Activated T-cell treated with anti-CD3 and anti-CD28 coated beads, Interleukin-2, amount 50 U/mL, for 4 hours (primary cell): ENCODE measurements at regions not wholly inside any gene's neighbourhood (a gene's known extent, or its start where the extent isn't known, plus 50 kb on each side); places are given as distances from the start of the nearest gene placed in this dataset.
"Not testable (repeated sequence)": the region's sequence is repeated elsewhere in the genome, so short reads cannot be mapped to it uniquely, and the experiment has no call there.

Experiments
- ATAC-seq, 2 donors: fragments of 200-7000 bp; cut with Tn5 transposase; one replicate each; pipeline ENCODE4 v1.10.0; 2021
- DNase-seq: peaks from one replicate; pipeline ENCODE4 v3.0.0-alpha.2; 2020
- H3K27me3 Mint-ChIP-seq: one replicate; pipeline ENCODE4 v1.8.0; 2021; ENCODE audit warnings: low read depth, mixed read lengths
- H3K36me3 Mint-ChIP-seq: one replicate; pipeline ENCODE4 v1.8.0; 2022; ENCODE audit warnings: mixed read lengths; ENCODE audit not compliant: insufficient read depth
- H3K4me1 Mint-ChIP-seq: one replicate; pipeline ENCODE4 v1.8.0; 2021; ENCODE audit warnings: low read depth, mixed read lengths
- H3K4me3 Mint-ChIP-seq: one replicate; pipeline ENCODE4 v1.8.0; 2021; ENCODE audit warnings: mild to moderate bottlenecking, moderate library complexity, mixed read lengths
- H3K9me3 Mint-ChIP-seq: one replicate; pipeline ENCODE4 v1.8.0; 2021; ENCODE audit warnings: mixed read lengths

GRCh38 chr16:54734156-54734555, 196.5 kb upstream of the IRX5 start:
- Mint-ChIP-seq H3K4me3 (no peak overlapping the region), H3K27me3 (no peaks in the 10 kb centered on the region), H3K9me3 (no peaks in the 10 kb centered on the region), H3K4me1 (no peaks in the 10 kb centered on the region), H3K36me3 (no peaks in the 10 kb centered on the region)
- DNase-seq: no peak
- no peak for ATAC-seq

GRCh38 chr16:54727696-54728095, 203.0 kb upstream of the IRX5 start:
- H3K36me3 Mint-ChIP-seq, H3K9me3 Mint-ChIP-seq, H3K4me1 Mint-ChIP-seq, ATAC-seq, DNase-seq, H3K4me3 Mint-ChIP-seq, H3K27me3 Mint-ChIP-seq: not testable (repeated sequence)

- no peaks in the 10 kb centered on the region for H3K36me3 Mint-ChIP-seq
- no peak for DNase-seq
- no peaks in the 10 kb centered on the region for H3K4me1 Mint-ChIP-seq
- ATAC-seq: no peak
- no peaks in the 10 kb centered on the region for H3K9me3 Mint-ChIP-seq
- H3K27me3 Mint-ChIP-seq: no peaks in the 10 kb centered on the region
- no peak overlapping the region for H3K4me3 Mint-ChIP-seq
Observed at GRCh38 chr16:54724346-54724925, 206.2 kb upstream of the IRX5 start.

- Mint-ChIP-seq H3K4me1 (no peaks in the 10 kb centered on the region), H3K4me3 (no peak overlapping the region), H3K36me3 (no peaks in the 10 kb centered on the region), H3K9me3 (no peaks in the 10 kb centered on the region), H3K27me3 (no peaks in the 10 kb centered on the region)
- ATAC-seq (no peak), DNase-seq (no peak)
Observed at GRCh38 chr16:54722210-54722676, 208.4 kb upstream of the IRX5 start.

GRCh38 chr16:54720259-54720658, 210.4 kb upstream of the IRX5 start:
- H3K27me3 Mint-ChIP-seq: no peaks in the 10 kb centered on the region
- no peak for ATAC-seq

GRCh38 chr16:54719624-54720023, 211.0 kb upstream of the IRX5 start:
- H3K27me3 Mint-ChIP-seq: no peaks in the 10 kb centered on the region
- ATAC-seq (no peak), DNase-seq (no peak)
- no peak overlapping the region for H3K4me3 Mint-ChIP-seq
- H3K9me3 Mint-ChIP-seq: no peaks in the 10 kb centered on the region
- H3K36me3 Mint-ChIP-seq: no peaks in the 10 kb centered on the region
- no peaks in the 10 kb centered on the region for H3K4me1 Mint-ChIP-seq

More at GRCh38 chr16:54720259-54720658, 210.4 kb upstream of the IRX5 start:
- Mint-ChIP-seq H3K9me3 (no peaks in the 10 kb centered on the region), H3K4me1 (no peaks in the 10 kb centered on the region), H3K36me3 (no peaks in the 10 kb centered on the region), H3K4me3 (no peak overlapping the region)
- no peak for DNase-seq

GRCh38 chr16:54718376-54718775, 212.3 kb upstream of the IRX5 start:
- H3K4me3 Mint-ChIP-seq: no peak overlapping the region
- H3K9me3 Mint-ChIP-seq: no peaks in the 10 kb centered on the region
- H3K36me3 Mint-ChIP-seq: no peaks in the 10 kb centered on the region
- no peak for ATAC-seq
- no peak for DNase-seq
- H3K27me3 Mint-ChIP-seq: no peaks in the 10 kb centered on the region
- no peaks in the 10 kb centered on the region for H3K4me1 Mint-ChIP-seq

- ATAC-seq (no peak), DNase-seq (no peak)
- no peaks in the 10 kb centered on the region for H3K27me3 Mint-ChIP-seq
- no peaks in the 10 kb centered on the region for H3K9me3 Mint-ChIP-seq
- no peaks in the 10 kb centered on the region for H3K36me3 Mint-ChIP-seq
- H3K4me3 Mint-ChIP-seq: no peak overlapping the region
- H3K4me1 Mint-ChIP-seq: no peaks in the 10 kb centered on the region
Observed at GRCh38 chr16:54715011-54715410, 215.7 kb upstream of the IRX5 start.

GRCh38 chr16:54712866-54713265, 217.8 kb upstream of the IRX5 start:
- Mint-ChIP-seq H3K4me1 (no peaks in the 10 kb centered on the region), H3K9me3 (no peaks in the 10 kb centered on the region), H3K27me3 (no peaks in the 10 kb centered on the region), H3K36me3 (no peaks in the 10 kb centered on the region), H3K4me3 (no peak overlapping the region)
- DNase-seq (no peak), ATAC-seq (no peak)

GRCh38 chr16:54707813-54708212, 222.9 kb upstream of the IRX5 start:
- Mint-ChIP-seq H3K9me3 (no peaks in the 10 kb centered on the region), H3K4me1 (no peaks in the 10 kb centered on the region), H3K4me3 (no peak overlapping the region), H3K27me3 (peaks cover 2% of the 10 kb centered on the region), H3K36me3 (no peaks in the 10 kb centered on the region)
- DNase-seq: no peak
- no peak for ATAC-seq

GRCh38 chr16:54706406-54706805, 224.3 kb upstream of the IRX5 start:
- H3K4me1 Mint-ChIP-seq: no peaks in the 10 kb centered on the region
- no peak for ATAC-seq
- H3K9me3 Mint-ChIP-seq: no peaks in the 10 kb centered on the region
- no peaks in the 10 kb centered on the region for H3K36me3 Mint-ChIP-seq
- H3K27me3 Mint-ChIP-seq: peaks cover 2% of the 10 kb centered on the region
- no peak for DNase-seq
- no peak overlapping the region for H3K4me3 Mint-ChIP-seq

GRCh38 chr16:54703339-54703738, 227.3 kb upstream of the IRX5 start:
- H3K27me3 Mint-ChIP-seq: peaks cover 4% of the 10 kb centered on the region
- H3K4me1 Mint-ChIP-seq: no peaks in the 10 kb centered on the region
- DNase-seq (no peak), ATAC-seq (no peak)
- H3K36me3 Mint-ChIP-seq: no peaks in the 10 kb centered on the region
- H3K9me3 Mint-ChIP-seq: no peaks in the 10 kb centered on the region
- H3K4me3 Mint-ChIP-seq: no peak overlapping the region

GRCh38 chr16:54699656-54700055, 231.0 kb upstream of the IRX5 start:
- Mint-ChIP-seq H3K36me3 (no peaks in the 10 kb centered on the region), H3K4me1 (no peaks in the 10 kb centered on the region), H3K9me3 (no peaks in the 10 kb centered on the region), H3K4me3 (no peak overlapping the region), H3K27me3 (peaks cover 4% of the 10 kb centered on the region)
- ATAC-seq (no peak), DNase-seq (no peak)

- ATAC-seq (no peak), DNase-seq (no peak)
- no peaks in the 10 kb centered on the region for H3K9me3 Mint-ChIP-seq
- no peaks in the 10 kb centered on the region for H3K4me1 Mint-ChIP-seq
- H3K36me3 Mint-ChIP-seq: no peaks in the 10 kb centered on the region
- H3K4me3 Mint-ChIP-seq: no peak overlapping the region
- peaks cover 2% of the 10 kb centered on the region for H3K27me3 Mint-ChIP-seq
Observed at GRCh38 chr16:54697677-54698076, 233.0 kb upstream of the IRX5 start.

GRCh38 chr16:54696970-54697369, 233.7 kb upstream of the IRX5 start:
- no peak for ATAC-seq
- H3K36me3 Mint-ChIP-seq: no peaks in the 10 kb centered on the region
- H3K4me1 Mint-ChIP-seq: no peaks in the 10 kb centered on the region
- no peaks in the 10 kb centered on the region for H3K9me3 Mint-ChIP-seq
- peaks cover 6% of the 10 kb centered on the region for H3K27me3 Mint-ChIP-seq
- DNase-seq: no peak
- no peak overlapping the region for H3K4me3 Mint-ChIP-seq

- DNase-seq: no peak
- no peak for ATAC-seq
- no peak overlapping the region for H3K4me3 Mint-ChIP-seq
- H3K36me3 Mint-ChIP-seq: no peaks in the 10 kb centered on the region
- H3K27me3 Mint-ChIP-seq: peaks cover 6% of the 10 kb centered on the region
- H3K9me3 Mint-ChIP-seq: no peaks in the 10 kb centered on the region
- no peaks in the 10 kb centered on the region for H3K4me1 Mint-ChIP-seq
Observed at GRCh38 chr16:54696522-54696921, 234.1 kb upstream of the IRX5 start.
